ENCODE measurements at regions not wholly inside any gene's neighbourhood (a gene's known extent, or its start where the extent isn't known, plus 50 kb on each side); places are given as distances from the start of the nearest gene placed in this dataset.

DNA sequence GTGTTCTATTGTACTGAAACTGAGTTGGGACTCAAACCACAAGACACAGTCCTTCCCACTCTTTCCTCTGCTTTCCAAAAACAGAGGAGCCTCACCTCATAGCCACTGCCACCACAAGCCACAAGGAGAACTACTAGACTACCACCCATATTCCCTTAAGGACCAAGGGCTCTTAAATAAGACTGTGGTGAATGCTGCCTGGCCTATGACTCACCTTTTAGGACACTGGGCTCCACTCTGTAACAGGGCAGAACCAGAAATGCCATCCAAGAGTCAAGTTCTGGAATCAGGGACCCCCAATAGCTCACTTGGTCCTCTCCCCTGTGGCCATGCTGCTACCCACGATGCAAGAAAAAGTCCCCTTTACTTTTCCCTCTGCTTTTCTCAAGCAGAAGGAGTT, 851.4 kb downstream of the BCL11A start:
- no peak for ATAC-seq
- no peaks in the 10 kb centered on the region for H3K4me1 ChIP-seq (ENCODE audit: low read depth)
- no peak for TF ChIP-seq CTCF (IDR thresholded peaks at IDR 0.05)
- H3K36me3 ChIP-seq (ENCODE audit: low read depth): peaks cover under 1% of the 10 kb centered on the region
- intact Hi-C loops (cut with DNase I, micrococcal nuclease): no loop called here
- H3K9me3 ChIP-seq: no peaks in the 10 kb centered on the region
- no peak overlapping the region for H3K4me3 ChIP-seq
- DNase-seq: no peak

- Histone ChIP-seq H3K4me1 (ENCODE audit: low read depth) (no peaks in the 10 kb centered on the region), H3K9me3 (no peaks in the 10 kb centered on the region), H3K4me3 (no peak overlapping the region), H3K36me3 (ENCODE audit: low read depth) (peaks cover 4% of the 10 kb centered on the region)
- no peak for DNase-seq
- TF ChIP-seq CTCF (IDR thresholded peaks at IDR 0.05): no peak
- intact Hi-C loops (cut with DNase I, micrococcal nuclease): no loop called here
- ATAC-seq: no peak
Measured at GRCh38 chr2:59701271-59701994, 852.0 kb downstream of the BCL11A start.

GRCh38 chr2:59694176-59694575, 859.3 kb downstream of the BCL11A start:
- DNase-seq (no peak), ATAC-seq (no peak)
- Histone ChIP-seq H3K4me1 (ENCODE audit: low read depth) (no peaks in the 10 kb centered on the region), H3K4me3 (no peak overlapping the region), H3K36me3 (ENCODE audit: low read depth) (peaks cover 4% of the 10 kb centered on the region), H3K9me3 (no peaks in the 10 kb centered on the region)
- intact Hi-C loops (cut with DNase I, micrococcal nuclease): no loop called here
- TF ChIP-seq CTCF (IDR thresholded peaks at IDR 0.05): no peak

GRCh38 chr2:59693231-59693959, 860.1 kb downstream of the BCL11A start:
- H3K4me3 ChIP-seq: no peak overlapping the region
- H3K36me3 ChIP-seq (ENCODE audit: low read depth): peaks cover 4% of the 10 kb centered on the region
- TF ChIP-seq CTCF (IDR thresholded peaks at IDR 0.05): no peak
- no peaks in the 10 kb centered on the region for H3K9me3 ChIP-seq
- DNase-seq (no peak), ATAC-seq (no peak)
- H3K4me1 ChIP-seq (ENCODE audit: low read depth): no peaks in the 10 kb centered on the region
- intact Hi-C loops (cut with DNase I, micrococcal nuclease): no loop called here

- Histone ChIP-seq H3K36me3 (ENCODE audit: low read depth) (no peaks in the 10 kb centered on the region), H3K4me1 (ENCODE audit: low read depth) (no peaks in the 10 kb centered on the region), H3K9me3 (no peaks in the 10 kb centered on the region), H3K4me3 (no peak overlapping the region)
- intact Hi-C loops (cut with DNase I, micrococcal nuclease): no loop called here
- no peak for DNase-seq
- TF ChIP-seq CTCF (IDR thresholded peaks at IDR 0.05): no peak
- peak; percentile 70 for ATAC-seq
Measured at GRCh38 chr2:59691518-59692190, 861.8 kb downstream of the BCL11A start.
